GM12878 (cell line): ENCODE measurements at regions not wholly inside any gene's neighbourhood (a gene's known extent, or its start where the extent isn't known, plus 50 kb on each side); places are given as distances from the start of the nearest gene placed in this dataset.

Experiments
- ATAC-seq: fragments of 200-7000 bp; cut with Tn5 transposase; 3 replicates; pipeline ENCODE4 v1.9.1; 2020; ENCODE audit warnings: mild to moderate bottlenecking, moderate library complexity
- BruUV-seq: library from RNA; stranded (reverse); fragments of 400-500 nt; replicated peaks from 2 replicates; lab custom pipeline; 2021; lab: Mats Ljungman, UMichigan
- CTCF ChIA-PET: fragments of 300-600 bp; sonication (Branson Sonifier 250); formaldehyde crosslinking; extraction: SDS; loops from one replicate; lab custom pipeline; 2021; ENCODE audit warnings: inconsistent platforms; lab: Yijun Ruan, JAX
- POLR2A ChIA-PET: fragments of 350-600 bp; formaldehyde crosslinking; extraction: SDS; loops from one replicate; lab custom pipeline; 2021; ENCODE audit warnings: inconsistent platforms; lab: Charles Lee
- RAD21 ChIA-PET: fragments of 300-600 bp; sonication (Branson Sonifier 250); formaldehyde crosslinking; loops from one replicate; lab custom pipeline; 2023; ENCODE audit warnings: antibody characterized with exemption; ENCODE audit not compliant: unreplicated experiment; lab: Charles Lee
- SMC1A ChIA-PET: fragments of 300-600 bp; sonication (Branson Sonifier 250); formaldehyde crosslinking; loops from one replicate; lab custom pipeline; 2023; ENCODE audit not compliant: unreplicated experiment, uncharacterized antibody; lab: Charles Lee
- DNase-seq: peaks from one replicate; pipeline ENCODE4 v3.0.0-alpha.2; 2011; ENCODE audit warnings: low read depth, low spot score
- FAIRE-seq: peaks from 3 replicates; lab custom pipeline; 2011; peaks lifted over from hg19 to GRCh38; lab: Jason Lieb, UNC
- H2AFZ ChIP-seq: 2 replicates; pipeline ENCODE4 v1.6.0; 2011; ENCODE audit warnings: low read depth, low read length, control low read depth; ENCODE audit not compliant: control insufficient read depth
- H3K27ac ChIP-seq: 2 replicates; pipeline ENCODE4 v1.5.1; 2011; ENCODE audit warnings: control low read depth; ENCODE audit not compliant: control insufficient read depth, insufficient read depth
- H3K27me3 ChIP-seq, 2 experiments: replicated peaks in 1 of 2; 2 replicates each; pipeline versions ENCODE4 v1.6.0 to v1.6.1; 2011; ENCODE audit warnings: low read length in 1 of 2; ENCODE audit not compliant: control insufficient read depth in 2 of 2, insufficient read depth in 2 of 2
- H3K36me3 ChIP-seq, 2 experiments: 2 replicates each; pipeline ENCODE4 v1.5.1; 2011; ENCODE audit warnings: low read length in 1 of 2; ENCODE audit not compliant: control insufficient read depth in 2 of 2, insufficient read depth in 2 of 2
- H3K4me1 ChIP-seq: 2 replicates; pipeline ENCODE4 v1.6.1; 2011; ENCODE audit warnings: mild to moderate bottlenecking, low read length, moderate library complexity, mixed read lengths; ENCODE audit not compliant: control insufficient read depth, insufficient read depth
- H3K4me2 ChIP-seq: 2 replicates; pipeline ENCODE4 v1.6.0; 2011; ENCODE audit warnings: control low read depth; ENCODE audit not compliant: control insufficient read depth, insufficient read depth
- H3K4me3 ChIP-seq: fragments of 200-600 bp; sonication (generic); 2 replicates; pipeline ENCODE4 v1.5.1; 2016
- H3K79me2 ChIP-seq: 2 replicates; pipeline ENCODE4 v1.6.0; 2011; ENCODE audit warnings: low read length; ENCODE audit not compliant: control insufficient read depth, insufficient read depth
- H3K9ac ChIP-seq: 2 replicates; pipeline ENCODE4 v1.8.0; 2011; ENCODE audit warnings: low read length, control low read depth, mixed read lengths; ENCODE audit not compliant: control insufficient read depth, insufficient read depth
- H3K9me3 ChIP-seq: replicated peaks from 3 replicates; pipeline ENCODE4 v1.5.1; 2011; ENCODE audit warnings: mild to moderate bottlenecking, low read length; ENCODE audit not compliant: control insufficient read depth, insufficient read depth
- H4K20me1 ChIP-seq: 2 replicates; pipeline ENCODE4 v1.6.0; 2011; ENCODE audit not compliant: control insufficient read depth, insufficient read depth
- IRF3 ChIP-seq: fragments of 450-650 bp; IDR thresholded peaks from 2 replicates; pipeline ENCODE4 v1.6.1; 2014; ENCODE audit warnings: mild to moderate bottlenecking
- LARP7 ChIP-seq: fragments of 450-650 bp; IDR thresholded peaks from 2 replicates; pipeline ENCODE4 v1.6.1; 2017; ENCODE audit warnings: mild to moderate bottlenecking
- MEF2A ChIP-seq: IDR thresholded peaks from 2 replicates; pipeline ENCODE4 v1.6.1; 2011; ENCODE audit warnings: low read depth, mild to moderate bottlenecking, low read length, moderate library complexity; ENCODE audit not compliant: insufficient read depth
- ZNF207 ChIP-seq: fragments of 450-650 bp; IDR thresholded peaks from 2 replicates; pipeline ENCODE4 v1.6.1; 2014; ENCODE audit warnings: antibody characterized with exemption, mild to moderate bottlenecking, borderline replicate concordance
- WGBS: methylation state at CpG from one replicate; pipeline ENCODE4 v1.1.6; 2016; ENCODE audit warnings: low lambda C conversion rate; ENCODE audit not compliant: insufficient replicate concordance, insufficient coverage; ENCODE audit errors: missing lambda C conversion rate; 5-methylcytosine and 5-hydroxymethylcytosine counted together
- in situ Hi-C: fragments of 300-500 bp; cut with MboI; formaldehyde crosslinking; loops from 9 replicates; pipeline ENCODE4 v1.14.3; 2018; ENCODE audit warnings: mixed read lengths
- intact Hi-C: fragments of 100-400 bp; cut with micrococcal nuclease; formaldehyde crosslinking; loops from one replicate; pipeline ENCODE4 v1.14.2; 2022; ENCODE audit not compliant: unreplicated experiment
- TF ChIP-seq, protein P1 (sequence below): IDR thresholded peaks from 2 replicates; pipeline ENCODE4 v1.6.1; 2012; ENCODE audit warnings: low read depth, low read length, improper control_type of control experiment
- TF ChIP-seq, protein P2 (sequence below): fragments of 450-650 bp; formaldehyde crosslinking; IDR thresholded peaks from 2 replicates; pipeline ENCODE4 v1.5.0; 2022; ENCODE audit warnings: mild to moderate bottlenecking, missing genetic modification characterization
- TF ChIP-seq, protein P3 (sequence below): fragments of 150-350 bp; IDR thresholded peaks from 2 replicates; pipeline ENCODE4 v1.6.1; 2016; ENCODE audit warnings: low read depth, low read length
- TF ChIP-seq, protein P4 (sequence below): fragments of 450-650 bp; IDR thresholded peaks from 2 replicates; pipeline ENCODE4 v1.6.1; 2017; ENCODE audit warnings: antibody characterized with exemption, mild to moderate bottlenecking, moderate library complexity
- TF ChIP-seq, protein P5 (sequence below): IDR thresholded peaks from 2 replicates; pipeline ENCODE4 v1.6.1; 2012; ENCODE audit warnings: low read depth, low read length, improper control_type of control experiment

GRCh38 chr10:114749014-114749413 is 72.6 kb upstream of the FHIP2A start (continued):
- TF ChIP-seq, protein P1, sequence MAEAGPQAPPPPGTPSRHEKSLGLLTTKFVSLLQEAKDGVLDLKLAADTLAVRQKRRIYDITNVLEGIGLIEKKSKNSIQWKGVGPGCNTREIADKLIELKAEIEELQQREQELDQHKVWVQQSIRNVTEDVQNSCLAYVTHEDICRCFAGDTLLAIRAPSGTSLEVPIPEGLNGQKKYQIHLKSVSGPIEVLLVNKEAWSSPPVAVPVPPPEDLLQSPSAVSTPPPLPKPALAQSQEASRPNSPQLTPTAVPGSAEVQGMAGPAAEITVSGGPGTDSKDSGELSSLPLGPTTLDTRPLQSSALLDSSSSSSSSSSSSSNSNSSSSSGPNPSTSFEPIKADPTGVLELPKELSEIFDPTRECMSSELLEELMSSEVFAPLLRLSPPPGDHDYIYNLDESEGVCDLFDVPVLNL: no peak
- no peak for TF ChIP-seq IRF3
- TF ChIP-seq, protein P2, sequence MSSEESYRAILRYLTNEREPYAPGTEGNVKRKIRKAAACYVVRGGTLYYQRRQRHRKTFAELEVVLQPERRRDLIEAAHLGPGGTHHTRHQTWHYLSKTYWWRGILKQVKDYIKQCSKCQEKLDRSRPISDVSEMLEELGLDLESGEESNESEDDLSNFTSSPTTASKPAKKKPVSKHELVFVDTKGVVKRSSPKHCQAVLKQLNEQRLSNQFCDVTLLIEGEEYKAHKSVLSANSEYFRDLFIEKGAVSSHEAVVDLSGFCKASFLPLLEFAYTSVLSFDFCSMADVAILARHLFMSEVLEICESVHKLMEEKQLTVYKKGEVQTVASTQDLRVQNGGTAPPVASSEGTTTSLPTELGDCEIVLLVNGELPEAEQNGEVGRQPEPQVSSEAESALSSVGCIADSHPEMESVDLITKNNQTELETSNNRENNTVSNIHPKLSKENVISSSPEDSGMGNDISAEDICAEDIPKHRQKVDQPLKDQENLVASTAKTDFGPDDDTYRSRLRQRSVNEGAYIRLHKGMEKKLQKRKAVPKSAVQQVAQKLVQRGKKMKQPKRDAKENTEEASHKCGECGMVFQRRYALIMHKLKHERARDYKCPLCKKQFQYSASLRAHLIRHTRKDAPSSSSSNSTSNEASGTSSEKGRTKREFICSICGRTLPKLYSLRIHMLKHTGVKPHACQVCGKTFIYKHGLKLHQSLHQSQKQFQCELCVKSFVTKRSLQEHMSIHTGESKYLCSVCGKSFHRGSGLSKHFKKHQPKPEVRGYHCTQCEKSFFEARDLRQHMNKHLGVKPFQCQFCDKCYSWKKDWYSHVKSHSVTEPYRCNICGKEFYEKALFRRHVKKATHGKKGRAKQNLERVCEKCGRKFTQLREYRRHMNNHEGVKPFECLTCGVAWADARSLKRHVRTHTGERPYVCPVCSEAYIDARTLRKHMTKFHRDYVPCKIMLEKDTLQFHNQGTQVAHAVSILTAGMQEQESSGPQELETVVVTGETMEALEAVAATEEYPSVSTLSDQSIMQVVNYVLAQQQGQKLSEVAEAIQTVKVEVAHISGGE (CRISPR knock-in tag): no peak
- no peak for TF ChIP-seq LARP7

GRCh38 chr10:114749510-114749909 is 72.1 kb upstream of the FHIP2A start:
- Histone ChIP-seq H3K4me1 (no peaks in the 10 kb centered on the region), H3K4me2 (no peak overlapping the region), H3K27me3 (peaks cover 0 to 3% of the 10 kb centered on the region in 2 experiments; a peak in 3 of 4 replicates), H3K9me3 (no peaks in the 10 kb centered on the region), H4K20me1 (no peaks in the 10 kb centered on the region), H3K36me3 (no peaks in the 10 kb centered on the region), H3K9ac (no peak overlapping the region), H3K79me2 (no peaks in the 10 kb centered on the region), H3K27ac (no peak overlapping the region), H2AFZ (no peak overlapping the region), H3K4me3 (no peak overlapping the region)
- in situ Hi-C loops (no loop called here), intact Hi-C loops (no loop called here)
- ChIA-PET CTCF (interaction anchor here (1.2 kb wide), 1 partner anchor 72 kb away, joined by 4 read pairs; the partner anchor contains the start of gene FHIP2A), RAD21 (no interaction called here), POLR2A (interaction anchor here (0.6 to 0.7 kb wide), 2 partner anchors 38 to 84 kb away, joined by 3 to 4 read pairs; no protein-coding TSS in a partner anchor), SMC1A (interaction anchor here (1.2 kb wide), 1 partner anchor 9 kb away, joined by 3 read pairs; no protein-coding TSS in a partner anchor)
- 16% methylated on average over 5 of the region's 6 CpGs for WGBS
- DNase-seq (no peak), FAIRE-seq (no peak), ATAC-seq (no peak)
- no TSS peak for BruUV-seq
- TF ChIP-seq, protein P3, sequence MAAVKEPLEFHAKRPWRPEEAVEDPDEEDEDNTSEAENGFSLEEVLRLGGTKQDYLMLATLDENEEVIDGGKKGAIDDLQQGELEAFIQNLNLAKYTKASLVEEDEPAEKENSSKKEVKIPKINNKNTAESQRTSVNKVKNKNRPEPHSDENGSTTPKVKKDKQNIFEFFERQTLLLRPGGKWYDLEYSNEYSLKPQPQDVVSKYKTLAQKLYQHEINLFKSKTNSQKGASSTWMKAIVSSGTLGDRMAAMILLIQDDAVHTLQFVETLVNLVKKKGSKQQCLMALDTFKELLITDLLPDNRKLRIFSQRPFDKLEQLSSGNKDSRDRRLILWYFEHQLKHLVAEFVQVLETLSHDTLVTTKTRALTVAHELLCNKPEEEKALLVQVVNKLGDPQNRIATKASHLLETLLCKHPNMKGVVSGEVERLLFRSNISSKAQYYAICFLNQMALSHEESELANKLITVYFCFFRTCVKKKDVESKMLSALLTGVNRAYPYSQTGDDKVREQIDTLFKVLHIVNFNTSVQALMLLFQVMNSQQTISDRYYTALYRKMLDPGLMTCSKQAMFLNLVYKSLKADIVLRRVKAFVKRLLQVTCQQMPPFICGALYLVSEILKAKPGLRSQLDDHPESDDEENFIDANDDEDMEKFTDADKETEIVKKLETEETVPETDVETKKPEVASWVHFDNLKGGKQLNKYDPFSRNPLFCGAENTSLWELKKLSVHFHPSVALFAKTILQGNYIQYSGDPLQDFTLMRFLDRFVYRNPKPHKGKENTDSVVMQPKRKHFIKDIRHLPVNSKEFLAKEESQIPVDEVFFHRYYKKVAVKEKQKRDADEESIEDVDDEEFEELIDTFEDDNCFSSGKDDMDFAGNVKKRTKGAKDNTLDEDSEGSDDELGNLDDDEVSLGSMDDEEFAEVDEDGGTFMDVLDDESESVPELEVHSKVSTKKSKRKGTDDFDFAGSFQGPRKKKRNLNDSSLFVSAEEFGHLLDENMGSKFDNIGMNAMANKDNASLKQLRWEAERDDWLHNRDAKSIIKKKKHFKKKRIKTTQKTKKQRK: no peak
- TF ChIP-seq ZNF207 (no peak), MEF2A (no peak)
- TF ChIP-seq, protein P4, sequence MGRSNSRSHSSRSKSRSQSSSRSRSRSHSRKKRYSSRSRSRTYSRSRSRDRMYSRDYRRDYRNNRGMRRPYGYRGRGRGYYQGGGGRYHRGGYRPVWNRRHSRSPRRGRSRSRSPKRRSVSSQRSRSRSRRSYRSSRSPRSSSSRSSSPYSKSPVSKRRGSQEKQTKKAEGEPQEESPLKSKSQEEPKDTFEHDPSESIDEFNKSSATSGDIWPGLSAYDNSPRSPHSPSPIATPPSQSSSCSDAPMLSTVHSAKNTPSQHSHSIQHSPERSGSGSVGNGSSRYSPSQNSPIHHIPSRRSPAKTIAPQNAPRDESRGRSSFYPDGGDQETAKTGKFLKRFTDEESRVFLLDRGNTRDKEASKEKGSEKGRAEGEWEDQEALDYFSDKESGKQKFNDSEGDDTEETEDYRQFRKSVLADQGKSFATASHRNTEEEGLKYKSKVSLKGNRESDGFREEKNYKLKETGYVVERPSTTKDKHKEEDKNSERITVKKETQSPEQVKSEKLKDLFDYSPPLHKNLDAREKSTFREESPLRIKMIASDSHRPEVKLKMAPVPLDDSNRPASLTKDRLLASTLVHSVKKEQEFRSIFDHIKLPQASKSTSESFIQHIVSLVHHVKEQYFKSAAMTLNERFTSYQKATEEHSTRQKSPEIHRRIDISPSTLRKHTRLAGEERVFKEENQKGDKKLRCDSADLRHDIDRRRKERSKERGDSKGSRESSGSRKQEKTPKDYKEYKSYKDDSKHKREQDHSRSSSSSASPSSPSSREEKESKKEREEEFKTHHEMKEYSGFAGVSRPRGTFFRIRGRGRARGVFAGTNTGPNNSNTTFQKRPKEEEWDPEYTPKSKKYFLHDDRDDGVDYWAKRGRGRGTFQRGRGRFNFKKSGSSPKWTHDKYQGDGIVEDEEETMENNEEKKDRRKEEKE: no peak
- TF ChIP-seq, protein P5, sequence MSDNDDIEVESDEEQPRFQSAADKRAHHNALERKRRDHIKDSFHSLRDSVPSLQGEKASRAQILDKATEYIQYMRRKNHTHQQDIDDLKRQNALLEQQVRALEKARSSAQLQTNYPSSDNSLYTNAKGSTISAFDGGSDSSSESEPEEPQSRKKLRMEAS: no peak
